H1 (cell line): ENCODE measurements at regions not wholly inside any gene's neighbourhood (a gene's known extent, or its start where the extent isn't known, plus 50 kb on each side); places are given as distances from the start of the nearest gene placed in this dataset.
A peak's percentile ranks its signal among the peaks of the same experiment; 100 is the strongest.

ENCODE experiments used
- CTCF ChIA-PET: fragments of 300-600 bp; sonication (Branson Sonifier 250); formaldehyde crosslinking; loops from one replicate; lab custom pipeline; 2021; ENCODE audit not compliant: partially characterized antibody; lab: Charles Lee
- POLR2A ChIA-PET: fragments of 300-600 bp; sonication (Branson Sonifier 250); formaldehyde crosslinking; loops from one replicate; lab custom pipeline; 2021; ENCODE audit warnings: inconsistent platforms; ENCODE audit not compliant: partially characterized antibody; lab: Charles Lee
- DNase-seq, 2 experiments: peaks; one replicate each; pipeline versions ENCODE4 v3.0.0 to v3.0.0-alpha.2; 2010 to 2022; ENCODE audit warnings: low spot score in 2 of 2, low read depth in 1 of 2, mixed read lengths in 1 of 2
- FAIRE-seq: peaks from 2 replicates; lab custom pipeline; 2011; peaks lifted over from hg19 to GRCh38; lab: Jason Lieb, UNC
- H2AFZ ChIP-seq: 2 replicates; pipeline ENCODE4 v1.8.1; 2012; ENCODE audit warnings: low read length, inconsistent platforms
- H2AK5ac ChIP-seq: 2 replicates; pipeline ENCODE4 v1.6.1; 2013; ENCODE audit warnings: low read depth, low read length
- H2BK120ac ChIP-seq: replicated peaks from 2 replicates; pipeline ENCODE3; 2013; ENCODE audit warnings: low read depth, low read length, inconsistent platforms
- H2BK12ac ChIP-seq: 2 replicates; pipeline ENCODE4 v1.6.1; 2013; ENCODE audit warnings: low read depth, low read length
- H2BK15ac ChIP-seq: 2 replicates; pipeline ENCODE4 v1.6.1; 2013; ENCODE audit warnings: low read length
- H2BK20ac ChIP-seq: 2 replicates; pipeline ENCODE4 v1.6.1; 2013; ENCODE audit warnings: low read length
- H2BK5ac ChIP-seq: 2 replicates; pipeline ENCODE4 v1.6.1; 2013; ENCODE audit warnings: low read depth, low read length
- H3K14ac ChIP-seq: 2 replicates; pipeline ENCODE4 v1.6.1; 2013; ENCODE audit warnings: inconsistent platforms; ENCODE audit not compliant: insufficient read length
- H3K18ac ChIP-seq: 2 replicates; pipeline ENCODE4 v1.6.1; 2013; ENCODE audit warnings: low read length; ENCODE audit errors: extremely low read depth
- H3K23ac ChIP-seq: 2 replicates; pipeline ENCODE4 v1.6.1; 2013; ENCODE audit warnings: inconsistent platforms; ENCODE audit not compliant: insufficient read length
- H3K23me2 ChIP-seq: 2 replicates; pipeline ENCODE4 v1.6.1; 2013; ENCODE audit warnings: low read depth, low read length
- H3K27ac ChIP-seq: 2 replicates; pipeline ENCODE4 v1.6.1; 2011; ENCODE audit warnings: low read depth, low read length, inconsistent platforms
- H3K27me3 ChIP-seq, 4 experiments: replicated peaks in 1 of 4; 1 replicate in 1 of 4; 2 replicates in 3 of 4; pipeline versions ENCODE4 v1.6.1 to v1.8.1; 2011 to 2013; ENCODE audit warnings: low read length in 3 of 4, mild to moderate bottlenecking in 3 of 4, inconsistent platforms in 2 of 4, mixed read lengths in 2 of 4, moderate library complexity in 1 of 4; ENCODE audit not compliant: control insufficient read depth in 3 of 4, insufficient read depth in 3 of 4; ENCODE audit errors: extremely low read depth in 1 of 4
- H3K36me3 ChIP-seq, 4 experiments: 2 replicates each; pipeline versions ENCODE4 v1.6.1 to v1.8.1; 2011 to 2013; ENCODE audit warnings: mild to moderate bottlenecking in 4 of 4, low read length in 3 of 4, moderate library complexity in 2 of 4, control low read depth in 1 of 4, inconsistent platforms in 1 of 4; ENCODE audit not compliant: insufficient read depth in 4 of 4, control insufficient read depth in 2 of 4
- H3K4ac ChIP-seq: replicated peaks from 2 replicates; pipeline ENCODE3; 2013; ENCODE audit warnings: low read length, low read depth, mixed read lengths, inconsistent platforms; ENCODE audit not compliant: insufficient read length
- H3K4me1 ChIP-seq, 4 experiments: replicated peaks in 1 of 4; 1 replicate in 1 of 4; 2 replicates in 3 of 4; pipeline versions ENCODE4 v1.6.1 to v1.8.1; 2011 to 2013; ENCODE audit warnings: low read length in 3 of 4, inconsistent platforms in 2 of 4, mixed read lengths in 1 of 4; ENCODE audit not compliant: insufficient read depth in 4 of 4, control insufficient read depth in 3 of 4
- H3K4me2 ChIP-seq, 2 experiments: 2 replicates each; pipeline versions ENCODE4 v1.6.1 to v1.8.1; 2011 to 2013; ENCODE audit warnings: low read depth in 2 of 2, low read length in 2 of 2, control low read depth in 1 of 2, inconsistent platforms in 1 of 2, mild to moderate bottlenecking in 1 of 2; ENCODE audit not compliant: insufficient read depth in 1 of 2
- H3K4me3 ChIP-seq, 4 experiments: fragments of 200-600, 300-600 bp in 1 of 4; sonication (generic), shearing (Covaris generic), sonication (Bioruptor Twin) in 1 of 4; 2 replicates each; pipeline versions ENCODE4 v1.5.1 to v1.8.1; 2011 to 2016; ENCODE audit warnings: low read length in 4 of 4, low read depth in 3 of 4, control low read depth in 2 of 4, inconsistent platforms in 2 of 4, mild to moderate bottlenecking in 2 of 4, mixed read lengths in 1 of 4, moderate library complexity in 1 of 4; ENCODE audit not compliant: insufficient read depth in 2 of 4; ENCODE audit errors: extremely low read depth in 1 of 4
- H3K56ac ChIP-seq: replicated peaks from 2 replicates; pipeline ENCODE3; 2013; ENCODE audit warnings: low read depth, mild to moderate bottlenecking, mixed read lengths, low read length, inconsistent platforms; ENCODE audit not compliant: insufficient read length
- H3K79me1 ChIP-seq: 2 replicates; pipeline ENCODE4 v1.6.1; 2013; ENCODE audit warnings: low read depth, low read length, control low read depth
- H3K79me2 ChIP-seq, 2 experiments: 2 replicates each; pipeline versions ENCODE4 v1.6.1 to v1.8.1; 2012 to 2013; ENCODE audit warnings: low read length in 2 of 2, mild to moderate bottlenecking in 2 of 2, inconsistent platforms in 1 of 2; ENCODE audit not compliant: insufficient read depth in 2 of 2, control insufficient read depth in 1 of 2
- H3K9ac ChIP-seq, 4 experiments: replicated peaks in 1 of 4; 1 replicate in 1 of 4; 2 replicates in 3 of 4; pipeline versions ENCODE4 v1.6.1 to v1.8.1; 2011 to 2013; ENCODE audit warnings: low read depth in 3 of 4, low read length in 3 of 4, control low read depth in 2 of 4, mild to moderate bottlenecking in 2 of 4, moderate library complexity in 2 of 4, inconsistent platforms in 1 of 4; ENCODE audit errors: extremely low read depth in 1 of 4
- H3K9me3 ChIP-seq, 2 experiments: 2 replicates each; pipeline versions ENCODE4 v1.6.1 to v1.8.1; 2012 to 2013; ENCODE audit warnings: mild to moderate bottlenecking in 2 of 2, moderate library complexity in 2 of 2, control low read depth in 1 of 2, inconsistent platforms in 1 of 2, low read depth in 1 of 2, low read length in 1 of 2, mixed read lengths in 1 of 2; ENCODE audit not compliant: insufficient read depth in 2 of 2
- H4K20me1 ChIP-seq, 2 experiments: replicated peaks in 1 of 2; 2 replicates each; pipeline versions ENCODE3 to v1.8.1; 2011 to 2013; ENCODE audit warnings: inconsistent platforms in 2 of 2, low read length in 2 of 2, mild to moderate bottlenecking in 1 of 2; ENCODE audit not compliant: insufficient read depth in 2 of 2, control insufficient read depth in 1 of 2
- H4K5ac ChIP-seq: 2 replicates; pipeline ENCODE4 v1.6.1; 2013; ENCODE audit warnings: low read length, low read depth, mixed read lengths, inconsistent platforms; ENCODE audit not compliant: insufficient read length
- H4K8ac ChIP-seq: 2 replicates; pipeline ENCODE4 v1.8.0; 2013; ENCODE audit warnings: mild to moderate bottlenecking, moderate library complexity, low read length, inconsistent platforms; ENCODE audit not compliant: insufficient read depth; ENCODE audit errors: extremely low read depth
- H4K91ac ChIP-seq: replicated peaks from 2 replicates; pipeline ENCODE3; 2013; ENCODE audit warnings: low read length, mixed read lengths, inconsistent platforms; ENCODE audit not compliant: insufficient read length
- BACH1 ChIP-seq: IDR thresholded peaks from 2 replicates; pipeline ENCODE4 v1.6.1; 2012; ENCODE audit warnings: low read length, improper control_type of control experiment
- BRCA1 ChIP-seq: IDR thresholded peaks from 2 replicates; pipeline ENCODE4 v1.6.1; 2012; ENCODE audit warnings: low read depth, low read length, improper control_type of control experiment
- CREB1 ChIP-seq: IDR thresholded peaks from 2 replicates; pipeline ENCODE4 v1.6.1; 2012; ENCODE audit warnings: inconsistent platforms
- EP300 ChIP-seq, 2 experiments: IDR thresholded peaks; 1 replicate in 1 of 2; 2 replicates in 1 of 2; pipeline ENCODE4 v1.6.1; 2011 to 2012; ENCODE audit warnings: low read depth in 2 of 2, low read length in 2 of 2, mild to moderate bottlenecking in 2 of 2, borderline replicate concordance in 1 of 2, inconsistent platforms in 1 of 2, moderate library complexity in 1 of 2
- GABPA ChIP-seq: IDR thresholded peaks from 2 replicates; pipeline ENCODE4 v1.6.1; 2011; ENCODE audit warnings: mild to moderate bottlenecking, low read length, moderate library complexity, borderline replicate concordance; ENCODE audit not compliant: insufficient read depth
- KDM5A ChIP-seq: fragments of 200-600 bp; IDR thresholded peaks from 2 replicates; pipeline ENCODE4 v1.7.1; 2012; ENCODE audit warnings: mild to moderate bottlenecking, low read length, inconsistent platforms, mixed read lengths
- MAX ChIP-seq: IDR thresholded peaks from 2 replicates; pipeline ENCODE4 v1.6.1; 2012; ENCODE audit warnings: inconsistent platforms
- PHF8 ChIP-seq: fragments of 200-600 bp; sonication (generic); conservative IDR thresholded peaks from 2 replicates; pipeline ENCODE4 v1.7.1; 2012; ENCODE audit warnings: low read depth, mild to moderate bottlenecking, inconsistent platforms, low read length, moderate library complexity
- POLR2A ChIP-seq, 2 experiments: IDR thresholded peaks; 1 replicate in 1 of 2; 2 replicates in 1 of 2; pipeline ENCODE4 v1.6.1; 2011; ENCODE audit warnings: low read depth in 2 of 2, low read length in 2 of 2, mild to moderate bottlenecking in 2 of 2; ENCODE audit errors: control extremely low read depth in 1 of 2
- RNF2 ChIP-seq: fragments of 200-900, 300-1000 bp; sonication (generic); IDR thresholded peaks from 2 replicates; pipeline ENCODE4 v1.7.1; 2016; ENCODE audit warnings: borderline replicate concordance, low read depth, mild to moderate bottlenecking, antibody characterized with exemption, low read length; ENCODE audit not compliant: poor library complexity, severe bottlenecking; ENCODE audit errors: missing control alignments
- SIX5 ChIP-seq: IDR thresholded peaks from 2 replicates; pipeline ENCODE4 v1.6.1; 2011; ENCODE audit warnings: mild to moderate bottlenecking, low read depth, low read length
- SRF ChIP-seq: IDR thresholded peaks from 2 replicates; pipeline ENCODE4 v1.6.1; 2011; ENCODE audit warnings: mild to moderate bottlenecking, low read depth, low read length, moderate library complexity
- USF2 ChIP-seq: IDR thresholded peaks from 2 replicates; pipeline ENCODE4 v1.6.1; 2011; ENCODE audit warnings: low read length, improper control_type of control experiment
- YY1 ChIP-seq: IDR thresholded peaks from 2 replicates; pipeline ENCODE4 v1.6.1; 2011; ENCODE audit warnings: low read depth, mild to moderate bottlenecking, low read length
- WGBS, 2 experiments: shearing (Covaris generic) in 1 of 2; methylation state at CpG; one replicate each; pipeline versions ENCODE4 v1.1.6 to v1.1.7; 2013 to 2015; ENCODE audit warnings: low lambda C conversion rate in 2 of 2, mixed read lengths in 2 of 2, inconsistent platforms in 1 of 2, low coverage in 1 of 2, missing lambda C conversion rate in 1 of 2; ENCODE audit not compliant: insufficient replicate concordance in 2 of 2, insufficient coverage in 1 of 2, insufficient read length in 1 of 2; ENCODE audit errors: extremely low coverage in 1 of 2, missing lambda C conversion rate in 1 of 2; 5-methylcytosine and 5-hydroxymethylcytosine counted together

GRCh38 chr3:65181391-65181871 lies 493.6 kb upstream of the ADAMTS9 start:
- FAIRE-seq (no peak), DNase-seq (no peak)
- no peak overlapping the region for H4K91ac ChIP-seq
- H3K79me2 ChIP-seq = no peaks in the 10 kb centered on the region
- H4K20me1 ChIP-seq = no peaks in the 10 kb centered on the region
- H3K9ac ChIP-seq = no peak overlapping the region
- H3K18ac ChIP-seq = no peak overlapping the region
- H3K9me3 ChIP-seq = no peaks in the 10 kb centered on the region
- no peak overlapping the region for H4K5ac ChIP-seq
- no peak overlapping the region for H4K8ac ChIP-seq
- H2BK120ac ChIP-seq = no peak overlapping the region
- peak overlapping the region; percentile 69; the same call in 1 of the 2 replicates for H2AFZ ChIP-seq
- no peak overlapping the region for H3K4ac ChIP-seq
- no peak overlapping the region for H2BK5ac ChIP-seq
- no peak overlapping the region for H3K23ac ChIP-seq
- H2BK15ac ChIP-seq = no peak overlapping the region
- no peak overlapping the region for H3K56ac ChIP-seq
- no peaks in the 10 kb centered on the region for H3K36me3 ChIP-seq
- H3K4me2 ChIP-seq = no peak overlapping the region
- no peak overlapping the region for H3K14ac ChIP-seq
- no peaks in the 10 kb centered on the region for H3K4me1 ChIP-seq
- no peak overlapping the region for H3K4me3 ChIP-seq
- no peak overlapping the region for H2AK5ac ChIP-seq
- POLR2A ChIA-PET = no interaction called here
- no peak overlapping the region for H3K27ac ChIP-seq
- CTCF ChIA-PET = interaction anchor here (0.8 to 7.4 kb wide), 3 partner anchors 8 to 649 kb away, joined by 3 to 37 read pairs (median 4); no protein-coding TSS in a partner anchor
- no peaks in the 10 kb centered on the region for H3K79me1 ChIP-seq
- WGBS, 2 experiments = 89% methylated on average over 6 of the region's 6 CpGs; no CpG with 5 or more reads in 1 of the 2 experiments
- H2BK12ac ChIP-seq = no peak overlapping the region
- no peaks in the 10 kb centered on the region for H3K27me3 ChIP-seq
- H3K23me2 ChIP-seq = no peaks in the 10 kb centered on the region
- no peak overlapping the region for H2BK20ac ChIP-seq
- TF ChIP-seq SRF (no peak), SIX5 (no peak), KDM5A (no peak), YY1 (no peak), BACH1 (no peak), RNF2 (no peak), POLR2A (IDR thresholded peaks at IDR 0.05; ENCODE audit: control extremely low read depth in 1 of 2, low read depth in 2 of 2, low read length in 2 of 2) (no peak), EP300 (IDR thresholded peaks at IDR 0.05; ENCODE audit: borderline replicate concordance in 1 of 2, low read depth in 2 of 2, low read length in 2 of 2) (no peak), USF2 (no peak), BRCA1 (no peak), PHF8 (no peak), MAX (no peak), GABPA (no peak), CREB1 (no peak)
